ENCODE measurements at regions not wholly inside any gene's neighbourhood (a gene's known extent, or its start where the extent isn't known, plus 50 kb on each side); places are given as distances from the start of the nearest gene placed in this dataset.

DNA sequence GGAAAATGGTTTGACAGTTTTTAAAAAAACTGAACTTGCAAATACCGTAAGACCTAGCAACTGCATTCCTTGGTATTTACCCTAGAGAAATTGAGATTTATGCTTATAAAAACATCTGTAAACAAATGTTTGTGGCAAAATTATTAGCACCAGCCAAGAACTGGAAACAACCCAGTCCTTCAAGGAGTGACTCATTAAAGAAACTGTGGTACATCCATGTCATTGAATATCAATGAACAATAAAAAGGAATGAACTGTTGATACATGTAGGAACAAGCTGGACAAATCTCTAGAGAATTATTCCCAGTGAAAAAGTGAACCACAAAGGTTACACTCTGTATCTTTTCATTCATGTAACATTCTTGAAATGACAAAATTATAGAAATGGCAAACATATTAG, 240.2 kb upstream of the ADAMTS3 start:
- BruUV-seq (replicated peaks) = no TSS peak
- RAD21 ChIA-PET (ENCODE audit: low non-redundant PET in 1 of 2, low total read pairs in 2 of 2, uncharacterized antibody in 2 of 2, unreplicated experiment in 2 of 2) = no interaction called here
- H3K9ac ChIP-seq (ENCODE audit: low read length) = no peak overlapping the region

More for the DNA sequence above, 240.2 kb upstream of the ADAMTS3 start:
- no peak overlapping the region for H2AFZ ChIP-seq (ENCODE audit: low read depth, low read length, poor library complexity, severe bottlenecking)
- H3K4me3 ChIP-seq (replicated peaks in 1 of 2; ENCODE audit: low read depth in 1 of 2, low read length in 2 of 2) = no peak overlapping the region
- POLR2A ChIA-PET = no interaction called here
- H3K9me2 ChIP-seq (ENCODE audit: insufficient read depth) = no peaks in the 10 kb centered on the region
- no peaks in the 10 kb centered on the region for H3K9me3 ChIP-seq (ENCODE audit: control insufficient read depth in 1 of 2, insufficient read depth in 1 of 2, low read depth in 1 of 2, low read length in 2 of 2)
- H3K4me1 ChIP-seq (ENCODE audit: control insufficient read depth in 1 of 2, insufficient read depth in 2 of 2, low read length in 2 of 2) = no peaks in the 10 kb centered on the region
- DNase-seq (ENCODE audit: low read depth, low spot score) (no peak), ATAC-seq (no peak)
- no peaks in the 10 kb centered on the region for H3K79me2 ChIP-seq (ENCODE audit: insufficient read depth, low read length)
- H3K36me3 ChIP-seq (ENCODE audit: control insufficient read depth in 1 of 2, insufficient read depth in 2 of 2, low read length in 2 of 2) = no peaks in the 10 kb centered on the region
- no peaks in the 10 kb centered on the region for H3K27me3 ChIP-seq (ENCODE audit: insufficient read depth, low read length)
- no peak overlapping the region for H3K27ac ChIP-seq (ENCODE audit: low read depth, low read length)
- no peak overlapping the region for H3K4me2 ChIP-seq (ENCODE audit: low read length)
- intact Hi-C loops (cut with micrococcal nuclease) = no loop called here
- TF ChIP-seq CEBPB (IDR thresholded peaks at IDR 0.05; ENCODE audit: low read depth) (no peak), EGR1 (IDR thresholded peaks at IDR 0.05; ENCODE audit: low read depth) (no peak), JUND (IDR thresholded peaks at IDR 0.05) (no peak), ZFX (IDR thresholded peaks at IDR 0.05) (no peak), EZH2phosphoT487 (IDR thresholded peaks at IDR 0.05; ENCODE audit: borderline replicate concordance) (no peak), SIN3A (IDR thresholded peaks at IDR 0.05; ENCODE audit: low read depth) (no peak), ELF1 (IDR thresholded peaks at IDR 0.05; ENCODE audit: borderline replicate concordance, low read depth) (no peak), POLR2A (IDR thresholded peaks at IDR 0.05; ENCODE audit: borderline replicate concordance, extremely low read depth, insufficient read depth, insufficient read length) (no peak), SRF (IDR thresholded peaks at IDR 0.05; ENCODE audit: low read depth) (no peak), ZNF274 (IDR thresholded peaks at IDR 0.05; ENCODE audit: low read depth, low read length) (no peak), FOSL1 (IDR thresholded peaks at IDR 0.05; ENCODE audit: low read depth) (no peak), POLR2AphosphoS5 (IDR thresholded peaks at IDR 0.05; ENCODE audit: low read depth, low read length) (no peak)
- TF ChIP-seq, protein P1, sequence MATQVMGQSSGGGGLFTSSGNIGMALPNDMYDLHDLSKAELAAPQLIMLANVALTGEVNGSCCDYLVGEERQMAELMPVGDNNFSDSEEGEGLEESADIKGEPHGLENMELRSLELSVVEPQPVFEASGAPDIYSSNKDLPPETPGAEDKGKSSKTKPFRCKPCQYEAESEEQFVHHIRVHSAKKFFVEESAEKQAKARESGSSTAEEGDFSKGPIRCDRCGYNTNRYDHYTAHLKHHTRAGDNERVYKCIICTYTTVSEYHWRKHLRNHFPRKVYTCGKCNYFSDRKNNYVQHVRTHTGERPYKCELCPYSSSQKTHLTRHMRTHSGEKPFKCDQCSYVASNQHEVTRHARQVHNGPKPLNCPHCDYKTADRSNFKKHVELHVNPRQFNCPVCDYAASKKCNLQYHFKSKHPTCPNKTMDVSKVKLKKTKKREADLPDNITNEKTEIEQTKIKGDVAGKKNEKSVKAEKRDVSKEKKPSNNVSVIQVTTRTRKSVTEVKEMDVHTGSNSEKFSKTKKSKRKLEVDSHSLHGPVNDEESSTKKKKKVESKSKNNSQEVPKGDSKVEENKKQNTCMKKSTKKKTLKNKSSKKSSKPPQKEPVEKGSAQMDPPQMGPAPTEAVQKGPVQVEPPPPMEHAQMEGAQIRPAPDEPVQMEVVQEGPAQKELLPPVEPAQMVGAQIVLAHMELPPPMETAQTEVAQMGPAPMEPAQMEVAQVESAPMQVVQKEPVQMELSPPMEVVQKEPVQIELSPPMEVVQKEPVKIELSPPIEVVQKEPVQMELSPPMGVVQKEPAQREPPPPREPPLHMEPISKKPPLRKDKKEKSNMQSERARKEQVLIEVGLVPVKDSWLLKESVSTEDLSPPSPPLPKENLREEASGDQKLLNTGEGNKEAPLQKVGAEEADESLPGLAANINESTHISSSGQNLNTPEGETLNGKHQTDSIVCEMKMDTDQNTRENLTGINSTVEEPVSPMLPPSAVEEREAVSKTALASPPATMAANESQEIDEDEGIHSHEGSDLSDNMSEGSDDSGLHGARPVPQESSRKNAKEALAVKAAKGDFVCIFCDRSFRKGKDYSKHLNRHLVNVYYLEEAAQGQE (IDR thresholded peaks at IDR 0.05; ENCODE audit: low read depth) = no peak
- TF ChIP-seq, protein P2, sequence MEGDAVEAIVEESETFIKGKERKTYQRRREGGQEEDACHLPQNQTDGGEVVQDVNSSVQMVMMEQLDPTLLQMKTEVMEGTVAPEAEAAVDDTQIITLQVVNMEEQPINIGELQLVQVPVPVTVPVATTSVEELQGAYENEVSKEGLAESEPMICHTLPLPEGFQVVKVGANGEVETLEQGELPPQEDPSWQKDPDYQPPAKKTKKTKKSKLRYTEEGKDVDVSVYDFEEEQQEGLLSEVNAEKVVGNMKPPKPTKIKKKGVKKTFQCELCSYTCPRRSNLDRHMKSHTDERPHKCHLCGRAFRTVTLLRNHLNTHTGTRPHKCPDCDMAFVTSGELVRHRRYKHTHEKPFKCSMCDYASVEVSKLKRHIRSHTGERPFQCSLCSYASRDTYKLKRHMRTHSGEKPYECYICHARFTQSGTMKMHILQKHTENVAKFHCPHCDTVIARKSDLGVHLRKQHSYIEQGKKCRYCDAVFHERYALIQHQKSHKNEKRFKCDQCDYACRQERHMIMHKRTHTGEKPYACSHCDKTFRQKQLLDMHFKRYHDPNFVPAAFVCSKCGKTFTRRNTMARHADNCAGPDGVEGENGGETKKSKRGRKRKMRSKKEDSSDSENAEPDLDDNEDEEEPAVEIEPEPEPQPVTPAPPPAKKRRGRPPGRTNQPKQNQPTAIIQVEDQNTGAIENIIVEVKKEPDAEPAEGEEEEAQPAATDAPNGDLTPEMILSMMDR (IDR thresholded peaks at IDR 0.05 in 2 of 3, conservative IDR thresholded peaks at IDR 0.05 in 1 of 3; ENCODE audit: borderline replicate concordance in 1 of 3, insufficient read depth in 1 of 3, low read depth in 2 of 3, low read length in 2 of 3) = no peak
- TF ChIP-seq, protein P3, sequence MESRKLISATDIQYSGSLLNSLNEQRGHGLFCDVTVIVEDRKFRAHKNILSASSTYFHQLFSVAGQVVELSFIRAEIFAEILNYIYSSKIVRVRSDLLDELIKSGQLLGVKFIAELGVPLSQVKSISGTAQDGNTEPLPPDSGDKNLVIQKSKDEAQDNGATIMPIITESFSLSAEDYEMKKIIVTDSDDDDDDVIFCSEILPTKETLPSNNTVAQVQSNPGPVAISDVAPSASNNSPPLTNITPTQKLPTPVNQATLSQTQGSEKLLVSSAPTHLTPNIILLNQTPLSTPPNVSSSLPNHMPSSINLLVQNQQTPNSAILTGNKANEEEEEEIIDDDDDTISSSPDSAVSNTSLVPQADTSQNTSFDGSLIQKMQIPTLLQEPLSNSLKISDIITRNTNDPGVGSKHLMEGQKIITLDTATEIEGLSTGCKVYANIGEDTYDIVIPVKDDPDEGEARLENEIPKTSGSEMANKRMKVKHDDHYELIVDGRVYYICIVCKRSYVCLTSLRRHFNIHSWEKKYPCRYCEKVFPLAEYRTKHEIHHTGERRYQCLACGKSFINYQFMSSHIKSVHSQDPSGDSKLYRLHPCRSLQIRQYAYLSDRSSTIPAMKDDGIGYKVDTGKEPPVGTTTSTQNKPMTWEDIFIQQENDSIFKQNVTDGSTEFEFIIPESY (IDR thresholded peaks at IDR 0.05; ENCODE audit: extremely low read depth, insufficient replicate concordance, low read length) = no peak
- TF ChIP-seq, protein P4, sequence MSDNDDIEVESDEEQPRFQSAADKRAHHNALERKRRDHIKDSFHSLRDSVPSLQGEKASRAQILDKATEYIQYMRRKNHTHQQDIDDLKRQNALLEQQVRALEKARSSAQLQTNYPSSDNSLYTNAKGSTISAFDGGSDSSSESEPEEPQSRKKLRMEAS (IDR thresholded peaks at IDR 0.05) = no peak
- no peaks in the 10 kb centered on the region for H4K20me1 ChIP-seq (ENCODE audit: insufficient read depth)
- CTCF ChIA-PET = no interaction called here

Measured in HCT116 (cell line).